ENCODE measurements at regions not wholly inside any gene's neighbourhood (a gene's known extent, or its start where the extent isn't known, plus 50 kb on each side); places are given as distances from the start of the nearest gene placed in this dataset.
A peak's percentile ranks its signal among the peaks of the same experiment; 100 is the strongest.

GRCh38 chr9:109986521-109986991 is 206.6 kb downstream of the PALM2AKAP2 start:
- Mint-ChIP-seq H3K4me3 (ENCODE audit: unreplicated experiment) (no peak overlapping the region), H3K36me3 (ENCODE audit: low read depth, unreplicated experiment) (peaks cover 15% of the 10 kb centered on the region), H3K27me3 (ENCODE audit: low read depth, unreplicated experiment) (no peaks in the 10 kb centered on the region), H3K27ac (ENCODE audit: unreplicated experiment) (peak overlapping the region; percentile 92), H3K9me3 (ENCODE audit: unreplicated experiment) (peaks cover 9% of the 10 kb centered on the region), H3K4me1 (ENCODE audit: low read depth, unreplicated experiment) (peaks cover 11% of the 10 kb centered on the region)
- Histone ChIP-seq H3K27ac (ENCODE audit: low read depth, low read length) (peak overlapping the region; percentile 87), H3K27me3 (ENCODE audit: insufficient read depth, low read length) (no peaks in the 10 kb centered on the region), H4K20me1 (ENCODE audit: insufficient read depth, low read length) (no peaks in the 10 kb centered on the region), H3K4me3 (ENCODE audit: insufficient read depth, low read depth, low read length) (no peak overlapping the region), H3K9me3 (ENCODE audit: insufficient read depth, low read depth, low read length) (no peaks in the 10 kb centered on the region), H3K36me3 (ENCODE audit: insufficient read depth, low read length) (no peaks in the 10 kb centered on the region), H3K4me1 (ENCODE audit: insufficient read depth, low read length) (peaks cover 23% of the 10 kb centered on the region), H3K79me2 (ENCODE audit: insufficient read depth, low read length) (no peaks in the 10 kb centered on the region), H3K9ac (ENCODE audit: low read length) (peak overlapping the region; percentile 75), H2AFZ (ENCODE audit: low read depth, low read length) (no peak overlapping the region), H3K4me2 (ENCODE audit: low read length) (peak overlapping the region; percentile 74)
- DNase-seq (ENCODE audit: low read depth) (peak; percentile 99), FAIRE-seq (peak; percentile 94)
- TF ChIP-seq CTCF (IDR thresholded peaks at IDR 0.05; ENCODE audit: insufficient read depth, low read depth, low read length): no peak
- TF ChIP-seq EZH2 (IDR thresholded peaks at IDR 0.05; ENCODE audit: insufficient read depth, low read length): no peak

DNA sequence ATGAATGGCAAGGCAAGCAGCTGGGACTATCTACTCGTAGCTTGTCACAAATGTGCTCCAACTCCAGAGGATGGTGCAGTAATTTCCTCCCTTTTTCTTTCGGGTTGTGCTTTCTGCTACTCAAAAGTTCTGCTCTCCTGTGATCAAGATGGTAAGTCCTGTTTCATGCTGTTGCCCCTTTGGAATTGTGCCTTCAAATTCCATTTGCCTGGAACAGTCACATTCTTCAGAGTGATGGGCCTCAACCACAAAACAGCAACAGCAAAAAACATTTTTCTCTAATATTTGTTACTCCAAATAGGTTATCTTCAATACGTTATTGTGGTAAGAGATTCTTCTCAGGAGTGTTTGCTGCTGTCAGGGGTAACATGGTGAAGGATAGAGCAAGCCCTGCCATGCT is 209.3 kb downstream of the PALM2AKAP2 start:
- no peak for TF ChIP-seq EZH2 (IDR thresholded peaks at IDR 0.05; ENCODE audit: insufficient read depth, low read length)
- no peak for TF ChIP-seq CTCF (IDR thresholded peaks at IDR 0.05; ENCODE audit: insufficient read depth, low read depth, low read length)
- no peak overlapping the region for H3K4me3 ChIP-seq (ENCODE audit: insufficient read depth, low read depth, low read length)
- H2AFZ ChIP-seq (ENCODE audit: low read depth, low read length): no peak overlapping the region
- no peaks in the 10 kb centered on the region for H3K36me3 ChIP-seq (ENCODE audit: insufficient read depth, low read length)
- peak overlapping the region; percentile 35 for H3K4me3 Mint-ChIP-seq (ENCODE audit: unreplicated experiment)
- H3K27me3 ChIP-seq (ENCODE audit: insufficient read depth, low read length): no peaks in the 10 kb centered on the region
- H3K9ac ChIP-seq (ENCODE audit: low read length): no peak overlapping the region
- H3K79me2 ChIP-seq (ENCODE audit: insufficient read depth, low read length): no peaks in the 10 kb centered on the region
- H3K4me1 Mint-ChIP-seq (ENCODE audit: low read depth, unreplicated experiment): peaks cover 11% of the 10 kb centered on the region
- no peak for FAIRE-seq
- H4K20me1 ChIP-seq (ENCODE audit: insufficient read depth, low read length): no peaks in the 10 kb centered on the region
- H3K27ac ChIP-seq (ENCODE audit: low read depth, low read length): no peak overlapping the region
- peaks cover 17% of the 10 kb centered on the region for H3K36me3 Mint-ChIP-seq (ENCODE audit: low read depth, unreplicated experiment)
- DNase-seq (ENCODE audit: low read depth): peak; percentile 82
- peaks cover 23% of the 10 kb centered on the region for H3K4me1 ChIP-seq (ENCODE audit: insufficient read depth, low read length)
- no peaks in the 10 kb centered on the region for H3K9me3 ChIP-seq (ENCODE audit: insufficient read depth, low read depth, low read length)
- H3K9me3 Mint-ChIP-seq (ENCODE audit: unreplicated experiment): peaks cover 9% of the 10 kb centered on the region
- peak overlapping the region; percentile 64 for H3K27ac Mint-ChIP-seq (ENCODE audit: unreplicated experiment)
- H3K27me3 Mint-ChIP-seq (ENCODE audit: low read depth, unreplicated experiment): no peaks in the 10 kb centered on the region
- no peak overlapping the region for H3K4me2 ChIP-seq (ENCODE audit: low read length)

DNA sequence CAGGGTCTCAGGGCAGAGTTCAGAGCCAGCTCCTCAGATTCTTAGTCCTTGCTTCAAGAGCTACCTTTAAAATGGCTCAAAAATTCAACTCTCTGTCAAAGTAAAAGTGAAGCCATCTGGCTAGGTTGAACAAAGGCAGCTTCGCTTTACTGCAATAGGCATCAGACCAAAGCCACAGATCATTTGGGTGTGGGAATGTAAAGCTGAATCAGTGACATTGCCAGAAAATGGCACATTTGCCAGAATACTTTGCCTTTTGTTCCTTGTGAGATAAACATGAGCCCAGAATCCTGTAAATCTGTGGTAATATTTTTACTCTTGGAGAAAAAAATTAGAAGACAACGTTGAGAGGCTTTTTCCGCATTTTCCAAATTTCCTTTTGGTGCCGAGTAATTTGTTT is 210.5 kb downstream of the PALM2AKAP2 start:
- peak; percentile 79 for DNase-seq (ENCODE audit: low read depth)
- Mint-ChIP-seq H3K27ac (ENCODE audit: unreplicated experiment) (no peak overlapping the region), H3K36me3 (ENCODE audit: low read depth, unreplicated experiment) (peaks cover 28% of the 10 kb centered on the region), H3K9me3 (ENCODE audit: unreplicated experiment) (peaks cover 16% of the 10 kb centered on the region), H3K4me3 (ENCODE audit: unreplicated experiment) (no peak overlapping the region), H3K4me1 (ENCODE audit: low read depth, unreplicated experiment) (peaks cover 17% of the 10 kb centered on the region), H3K27me3 (ENCODE audit: low read depth, unreplicated experiment) (no peaks in the 10 kb centered on the region)
- H3K27me3 ChIP-seq (ENCODE audit: insufficient read depth, low read length): no peaks in the 10 kb centered on the region
- no peak overlapping the region for H2AFZ ChIP-seq (ENCODE audit: low read depth, low read length)
- TF ChIP-seq CTCF (IDR thresholded peaks at IDR 0.05; ENCODE audit: insufficient read depth, low read depth, low read length): no peak
- no peak for TF ChIP-seq EZH2 (IDR thresholded peaks at IDR 0.05; ENCODE audit: insufficient read depth, low read length)
- no peak overlapping the region for H3K9ac ChIP-seq (ENCODE audit: low read length)
- no peak overlapping the region for H3K4me3 ChIP-seq (ENCODE audit: insufficient read depth, low read depth, low read length)
- H3K27ac ChIP-seq (ENCODE audit: low read depth, low read length): no peak overlapping the region
- no peaks in the 10 kb centered on the region for H3K36me3 ChIP-seq (ENCODE audit: insufficient read depth, low read length)
- FAIRE-seq: peak; percentile 17
- H3K4me1 ChIP-seq (ENCODE audit: insufficient read depth, low read length): peaks cover 23% of the 10 kb centered on the region
- no peaks in the 10 kb centered on the region for H3K9me3 ChIP-seq (ENCODE audit: insufficient read depth, low read depth, low read length)
- no peaks in the 10 kb centered on the region for H3K79me2 ChIP-seq (ENCODE audit: insufficient read depth, low read length)
- H3K4me2 ChIP-seq (ENCODE audit: low read length): no peak overlapping the region
- H4K20me1 ChIP-seq (ENCODE audit: insufficient read depth, low read length): no peaks in the 10 kb centered on the region
